ENCODE measurements at regions not wholly inside any gene's neighbourhood (a gene's known extent, or its start where the extent isn't known, plus 50 kb on each side); places are given as distances from the start of the nearest gene placed in this dataset.

- TF ChIP-seq, protein P1, sequence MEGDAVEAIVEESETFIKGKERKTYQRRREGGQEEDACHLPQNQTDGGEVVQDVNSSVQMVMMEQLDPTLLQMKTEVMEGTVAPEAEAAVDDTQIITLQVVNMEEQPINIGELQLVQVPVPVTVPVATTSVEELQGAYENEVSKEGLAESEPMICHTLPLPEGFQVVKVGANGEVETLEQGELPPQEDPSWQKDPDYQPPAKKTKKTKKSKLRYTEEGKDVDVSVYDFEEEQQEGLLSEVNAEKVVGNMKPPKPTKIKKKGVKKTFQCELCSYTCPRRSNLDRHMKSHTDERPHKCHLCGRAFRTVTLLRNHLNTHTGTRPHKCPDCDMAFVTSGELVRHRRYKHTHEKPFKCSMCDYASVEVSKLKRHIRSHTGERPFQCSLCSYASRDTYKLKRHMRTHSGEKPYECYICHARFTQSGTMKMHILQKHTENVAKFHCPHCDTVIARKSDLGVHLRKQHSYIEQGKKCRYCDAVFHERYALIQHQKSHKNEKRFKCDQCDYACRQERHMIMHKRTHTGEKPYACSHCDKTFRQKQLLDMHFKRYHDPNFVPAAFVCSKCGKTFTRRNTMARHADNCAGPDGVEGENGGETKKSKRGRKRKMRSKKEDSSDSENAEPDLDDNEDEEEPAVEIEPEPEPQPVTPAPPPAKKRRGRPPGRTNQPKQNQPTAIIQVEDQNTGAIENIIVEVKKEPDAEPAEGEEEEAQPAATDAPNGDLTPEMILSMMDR (IDR thresholded peaks at IDR 0.05): no peak
- no peak for TF ChIP-seq POLR2A (IDR thresholded peaks at IDR 0.05)
Observed at GRCh38 chrX:128650326-128650725, 598.1 kb upstream of the ACTRT1 start.

All from heart left ventricle (tissue), 13 donors.